CD4-positive, alpha-beta T cell treated with Interleukin-12 subunit alpha and Interleukin-12 subunit beta, for 1 hour (primary cell): ENCODE measurements at regions not wholly inside any gene's neighbourhood (a gene's known extent, or its start where the extent isn't known, plus 50 kb on each side); places are given as distances from the start of the nearest gene placed in this dataset.
"Not testable (repeated sequence)": the region's sequence is repeated elsewhere in the genome, so short reads cannot be mapped to it uniquely, and the experiment has no call there.

Experiments
- DNase-seq: peaks from one replicate; pipeline ENCODE4 v3.0.0-alpha.2; 2020

- DNase-seq = no peak
Observed at GRCh38 chr4:177809791-177810190, 367.6 kb upstream of the AGA start.

- no peak for DNase-seq
Observed at GRCh38 chr4:177810220-177810619, 368.0 kb upstream of the AGA start.

- DNase-seq = not testable (repeated sequence)
Observed at GRCh38 chr4:177818392-177818791, 376.2 kb upstream of the AGA start.

GRCh38 chr4:177826973-177827372 is 384.7 kb upstream of the AGA start:
- DNase-seq = no peak

GRCh38 chr4:177841258-177841657 is 399.0 kb upstream of the AGA start:
- DNase-seq = no peak

GRCh38 chr4:177853229-177853628 is 411.0 kb upstream of the AGA start:
- DNase-seq = no peak

- no peak for DNase-seq
Observed at GRCh38 chr4:177855507-177856197, 413.4 kb upstream of the AGA start.

- DNase-seq = no peak
Observed at GRCh38 chr4:177860171-177860570, 417.9 kb upstream of the AGA start.

- no peak for DNase-seq
Observed at GRCh38 chr4:177861551-177862094, 419.4 kb upstream of the AGA start.

GRCh38 chr4:177862541-177863176 is 420.4 kb upstream of the AGA start:
- no peak for DNase-seq

GRCh38 chr4:177879851-177880250 is 437.6 kb upstream of the AGA start:
- DNase-seq = no peak

- no peak for DNase-seq
Observed at GRCh38 chr4:177895136-177895535, 452.9 kb upstream of the AGA start.

GRCh38 chr4:177901786-177902185 is 459.5 kb upstream of the AGA start:
- DNase-seq = no peak

GRCh38 chr4:177902386-177902785 is 460.1 kb upstream of the AGA start:
- no peak for DNase-seq

- DNase-seq = no peak
Observed at GRCh38 chr4:177907736-177908424, 465.6 kb upstream of the AGA start.

GRCh38 chr4:177921715-177922114 is 479.5 kb upstream of the AGA start:
- DNase-seq = no peak

- DNase-seq = no peak
Observed at GRCh38 chr4:177923888-177924287, 481.7 kb upstream of the AGA start.

GRCh38 chr4:177937041-177937440 is 494.8 kb upstream of the AGA start:
- no peak for DNase-seq

- no peak for DNase-seq
Observed at GRCh38 chr4:177938226-177938625, 496.0 kb upstream of the AGA start.

GRCh38 chr4:177945268-177945667 is 503.0 kb upstream of the AGA start:
- DNase-seq = no peak

- DNase-seq = no peak
Observed at GRCh38 chr4:177947607-177948006, 505.4 kb upstream of the AGA start.

GRCh38 chr4:177948853-177949252 is 506.6 kb upstream of the AGA start:
- no peak for DNase-seq

GRCh38 chr4:177951026-177951425 is 508.8 kb upstream of the AGA start:
- no peak for DNase-seq

GRCh38 chr4:177952723-177953122 is 510.5 kb upstream of the AGA start:
- no peak for DNase-seq
